T-helper 2 cell treated with Interferon-gamma antibody and Interleukin-4, amounts not matched to agents 5 μg/mL and 100 μg/mL, for 36 hours (primary cell): ENCODE measurements at regions not wholly inside any gene's neighbourhood (a gene's known extent, or its start where the extent isn't known, plus 50 kb on each side); places are given as distances from the start of the nearest gene placed in this dataset.
A peak's percentile ranks its signal among the peaks of the same experiment; 100 is the strongest.
"Not testable (repeated sequence)": the region's sequence is repeated elsewhere in the genome, so short reads cannot be mapped to it uniquely, and the experiment has no call there.

Experiments
- DNase-seq: peaks from one replicate; pipeline ENCODE4 v3.0.0; 2021; ENCODE audit warnings: low spot score
- H3K27ac Mint-ChIP-seq: one replicate; pipeline ENCODE4 v1.8.0; 2021; ENCODE audit warnings: mild to moderate bottlenecking, mixed read lengths
- H3K27me3 Mint-ChIP-seq: one replicate; pipeline ENCODE4 v1.8.0; 2021; ENCODE audit warnings: low read depth, mixed read lengths
- H3K36me3 Mint-ChIP-seq: one replicate; pipeline ENCODE4 v1.8.0; 2021; ENCODE audit warnings: low read depth, mixed read lengths
- H3K4me1 Mint-ChIP-seq: one replicate; pipeline ENCODE4 v1.8.0; 2021; ENCODE audit warnings: low read depth, mixed read lengths
- H3K4me3 Mint-ChIP-seq: one replicate; pipeline ENCODE4 v1.8.0; 2022; ENCODE audit warnings: mild to moderate bottlenecking, moderate library complexity, mixed read lengths
- H3K9me3 Mint-ChIP-seq: one replicate; pipeline ENCODE4 v1.8.0; 2021; ENCODE audit warnings: mixed read lengths

DNA sequence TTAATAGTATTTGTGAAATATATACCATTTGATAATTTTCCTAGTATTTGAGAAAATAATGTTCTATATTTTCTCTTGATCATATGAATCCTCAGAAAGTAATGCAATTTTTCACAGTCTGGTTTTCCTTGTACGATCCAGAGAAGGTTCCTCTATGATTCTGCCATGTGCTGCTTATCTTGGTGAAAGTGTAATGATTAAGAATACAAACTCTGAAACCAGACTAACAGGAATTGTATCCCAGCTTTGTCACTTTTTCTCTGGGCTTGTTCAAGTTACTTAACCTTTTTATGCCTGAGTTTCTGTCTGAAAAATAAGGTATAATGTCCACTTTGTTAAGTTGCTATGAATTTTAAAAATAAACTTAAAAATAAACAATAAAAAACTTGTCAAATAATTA lies 169.6 kb upstream of the ZNF804B start:
- Mint-ChIP-seq H3K9me3 (no peaks in the 10 kb centered on the region), H3K36me3 (no peaks in the 10 kb centered on the region)

DNA sequence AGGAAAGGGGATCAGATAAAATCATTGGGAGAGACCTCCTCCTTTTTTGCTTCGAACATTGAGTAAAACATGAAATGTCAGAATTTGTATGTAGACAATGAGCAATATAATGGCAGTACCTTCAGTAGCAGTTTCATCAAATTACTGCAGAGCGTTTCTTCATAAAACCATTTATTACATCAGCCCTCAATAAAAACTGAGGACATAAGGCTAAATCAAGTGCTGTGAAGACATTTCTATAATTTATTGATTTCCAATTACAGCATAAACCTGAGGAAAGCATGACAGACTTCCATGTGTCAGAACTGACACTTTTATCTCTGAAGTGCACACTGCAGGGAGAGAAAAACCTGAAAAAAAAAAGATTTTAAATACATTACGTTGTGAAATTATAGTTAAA lies 172.6 kb upstream of the ZNF804B start:
- no peak overlapping the region for H3K4me3 Mint-ChIP-seq
- H3K9me3 Mint-ChIP-seq, result no peaks in the 10 kb centered on the region
- H3K36me3 Mint-ChIP-seq, result no peaks in the 10 kb centered on the region
- H3K4me1 Mint-ChIP-seq, result no peaks in the 10 kb centered on the region
- no peaks in the 10 kb centered on the region for H3K27me3 Mint-ChIP-seq
- DNase-seq, result no peak
- H3K27ac Mint-ChIP-seq, result no peak overlapping the region

More for the DNA sequence above, 169.6 kb upstream of the ZNF804B start:
- Mint-ChIP-seq H3K4me1 (no peaks in the 10 kb centered on the region), H3K4me3 (no peak overlapping the region), H3K27me3 (no peaks in the 10 kb centered on the region), H3K27ac (no peak overlapping the region)
- no peak for DNase-seq

DNA sequence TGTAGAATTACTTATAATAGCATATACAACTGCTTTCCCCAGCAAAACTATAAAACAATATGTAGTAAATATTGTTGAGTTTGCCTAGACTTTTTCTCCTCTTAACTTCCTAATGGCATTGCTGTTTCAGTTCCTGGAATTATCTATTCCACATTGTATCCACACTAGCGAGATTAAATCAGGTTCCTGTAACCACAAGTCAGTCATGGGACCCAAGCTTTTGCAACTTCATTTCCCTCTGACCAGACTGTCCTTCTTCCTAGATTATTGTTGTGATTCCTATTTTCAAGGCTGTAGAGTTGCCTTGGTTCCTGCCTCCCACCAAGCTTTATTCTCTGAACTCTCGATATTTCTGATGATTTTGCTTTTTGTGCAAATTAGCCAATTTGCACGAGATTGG lies 173.3 kb upstream of the ZNF804B start:
- Mint-ChIP-seq H3K4me3 (no peak overlapping the region), H3K9me3 (no peaks in the 10 kb centered on the region), H3K4me1 (no peaks in the 10 kb centered on the region), H3K27ac (no peak overlapping the region), H3K36me3 (no peaks in the 10 kb centered on the region), H3K27me3 (no peaks in the 10 kb centered on the region)
- DNase-seq, result no peak

DNA sequence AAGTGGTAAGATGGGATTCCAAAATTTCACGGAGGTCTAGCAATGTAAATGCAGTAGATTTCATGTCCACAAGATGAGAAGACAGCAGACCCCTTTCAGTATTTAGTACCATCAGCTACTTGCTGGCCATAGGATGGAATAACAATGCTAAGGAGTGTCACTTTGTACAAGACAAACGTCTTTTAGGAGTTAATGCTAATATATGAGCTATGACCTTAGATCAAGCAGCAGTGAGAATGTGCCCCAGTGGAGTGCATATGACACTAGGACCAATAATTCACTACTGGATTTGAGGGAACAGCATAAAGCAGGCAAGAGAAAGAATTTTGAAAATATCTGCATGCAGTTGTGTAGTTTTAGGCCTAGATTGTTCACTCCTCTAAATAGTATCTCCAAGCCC lies 182.8 kb upstream of the ZNF804B start:
- Mint-ChIP-seq H3K27me3 (no peaks in the 10 kb centered on the region), H3K27ac (no peak overlapping the region)

DNA sequence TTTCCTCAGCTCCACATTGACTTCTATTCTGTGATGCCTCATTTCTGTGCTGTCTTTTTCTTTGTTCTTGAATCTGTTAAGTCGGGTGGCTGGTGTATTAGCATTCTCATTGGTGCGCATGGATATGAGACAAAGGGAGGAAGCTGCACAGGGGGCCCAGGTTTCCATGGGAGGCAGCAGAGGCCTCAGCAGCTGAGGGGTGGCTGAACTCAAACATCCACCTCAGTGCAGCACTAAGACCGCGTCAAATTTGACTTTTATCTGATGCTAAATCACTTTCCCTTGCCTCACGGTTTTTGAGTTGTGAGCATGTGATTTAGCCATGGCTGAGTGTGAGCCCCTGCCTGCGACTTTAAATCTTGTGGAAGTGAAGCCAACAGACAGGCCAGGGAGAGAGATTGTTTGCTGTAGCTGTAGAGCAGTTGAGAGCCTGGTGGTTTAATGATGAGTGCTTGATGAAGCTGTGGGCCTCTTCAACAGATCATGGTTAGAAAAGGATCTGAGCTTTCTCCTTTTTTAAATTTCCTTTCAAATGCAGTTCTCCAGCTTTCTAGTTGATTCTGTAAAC lies 193.3 kb upstream of the ZNF804B start:
- H3K27me3 Mint-ChIP-seq, result no peaks in the 10 kb centered on the region
- H3K36me3 Mint-ChIP-seq, result no peaks in the 10 kb centered on the region
- no peaks in the 10 kb centered on the region for H3K4me1 Mint-ChIP-seq
- H3K4me3 Mint-ChIP-seq, result no peak overlapping the region
- H3K9me3 Mint-ChIP-seq, result no peaks in the 10 kb centered on the region
- no peak for DNase-seq
- no peak overlapping the region for H3K27ac Mint-ChIP-seq

More for the DNA sequence above, 182.8 kb upstream of the ZNF804B start:
- H3K4me3 Mint-ChIP-seq, result no peak overlapping the region
- H3K36me3 Mint-ChIP-seq, result no peaks in the 10 kb centered on the region
- no peak for DNase-seq
- no peaks in the 10 kb centered on the region for H3K4me1 Mint-ChIP-seq
- H3K9me3 Mint-ChIP-seq, result no peaks in the 10 kb centered on the region

DNA sequence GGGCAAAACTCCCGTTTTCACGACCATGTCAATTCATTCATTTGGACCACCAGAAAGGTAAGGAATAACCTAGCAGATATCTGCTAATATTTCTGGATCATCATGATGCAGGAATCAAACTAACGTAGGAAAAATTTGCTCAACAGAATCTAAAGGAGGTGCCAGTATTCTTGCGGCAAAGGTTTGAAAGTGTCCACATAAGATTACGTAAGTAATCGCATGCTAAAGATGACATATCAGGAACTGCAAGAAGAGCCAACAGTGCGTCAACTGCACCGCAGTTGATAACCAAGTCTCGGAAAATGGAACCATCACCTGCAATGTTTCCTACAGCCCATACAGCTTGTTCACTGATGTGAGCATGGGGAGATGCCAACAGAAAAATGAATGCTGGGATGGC lies 194.1 kb upstream of the ZNF804B start:
- Mint-ChIP-seq H3K4me3 (no peak overlapping the region), H3K27me3 (no peaks in the 10 kb centered on the region), H3K27ac (no peak overlapping the region), H3K9me3 (no peaks in the 10 kb centered on the region), H3K36me3 (no peaks in the 10 kb centered on the region), H3K4me1 (no peaks in the 10 kb centered on the region)
- DNase-seq, result no peak

DNA sequence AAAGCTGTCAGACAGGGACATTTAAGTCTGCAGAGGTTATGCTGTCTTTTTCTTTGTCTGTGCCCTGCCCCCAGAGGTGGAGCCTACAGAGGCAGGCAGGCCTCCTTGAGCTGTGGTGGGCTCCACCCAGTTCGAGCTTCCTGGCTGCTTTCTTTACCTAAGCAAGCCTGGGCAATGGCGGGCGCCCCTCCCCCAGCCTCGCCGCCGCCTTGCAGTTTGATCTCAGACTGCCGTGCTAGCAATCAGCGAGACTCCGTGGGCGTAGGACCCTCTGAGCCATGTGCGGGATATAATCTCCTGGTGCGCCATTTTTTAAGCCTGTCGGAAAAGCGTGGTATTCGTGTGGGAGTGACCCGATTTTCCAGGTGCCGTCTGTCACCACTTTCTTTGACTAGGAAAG lies 203.1 kb upstream of the ZNF804B start:
- H3K27me3 Mint-ChIP-seq, H3K4me1 Mint-ChIP-seq, H3K9me3 Mint-ChIP-seq, DNase-seq, H3K36me3 Mint-ChIP-seq, H3K4me3 Mint-ChIP-seq, H3K27ac Mint-ChIP-seq: not testable (repeated sequence)

DNA sequence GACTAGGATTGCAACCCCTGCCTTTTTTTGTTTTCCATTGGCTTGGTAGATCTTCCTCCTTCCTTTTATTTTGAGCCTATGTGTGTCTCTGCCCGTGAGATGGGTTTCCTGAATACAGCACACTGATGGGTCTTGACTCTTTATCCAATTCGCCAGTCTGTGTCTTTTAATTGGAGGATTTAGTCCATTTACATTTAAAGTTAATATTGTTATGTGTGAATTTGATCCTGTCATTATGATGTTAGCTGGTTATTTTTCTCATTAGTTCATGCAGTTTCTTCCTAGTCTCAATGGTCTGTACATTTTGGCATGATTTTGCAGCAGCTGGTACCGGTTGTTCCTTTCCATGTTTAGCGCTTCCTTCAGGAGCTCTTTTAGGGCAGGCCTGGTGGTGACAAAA lies 204.7 kb upstream of the ZNF804B start:
- not testable (repeated sequence) for DNase-seq, H3K27me3 Mint-ChIP-seq, H3K4me1 Mint-ChIP-seq, H3K9me3 Mint-ChIP-seq, H3K36me3 Mint-ChIP-seq, H3K4me3 Mint-ChIP-seq, H3K27ac Mint-ChIP-seq

DNA sequence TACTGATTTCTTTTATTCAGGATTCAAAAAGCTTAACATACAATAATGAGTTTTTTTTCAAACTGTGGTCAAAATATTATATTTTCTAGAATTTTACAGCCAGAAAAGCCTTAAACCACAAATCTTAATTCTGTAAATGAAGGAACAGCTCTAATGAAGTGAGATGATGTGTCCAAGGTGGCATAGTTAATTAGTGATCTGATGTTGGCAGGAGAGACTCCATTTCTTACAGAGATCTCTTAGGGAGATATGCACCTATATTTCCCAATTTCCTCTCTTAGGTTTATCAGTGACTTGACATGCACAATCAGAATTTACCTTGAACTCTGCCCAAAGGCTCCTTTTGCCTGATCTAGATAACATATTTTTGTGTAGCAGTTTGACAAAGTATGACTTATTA lies 211.1 kb upstream of the ZNF804B start:
- H3K27me3 Mint-ChIP-seq, result no peaks in the 10 kb centered on the region
- no peak overlapping the region for H3K4me3 Mint-ChIP-seq
- H3K36me3 Mint-ChIP-seq, result no peaks in the 10 kb centered on the region
- H3K9me3 Mint-ChIP-seq, result peaks cover 4% of the 10 kb centered on the region
- H3K4me1 Mint-ChIP-seq, result no peaks in the 10 kb centered on the region
- H3K27ac Mint-ChIP-seq, result no peak overlapping the region
- DNase-seq, result no peak

DNA sequence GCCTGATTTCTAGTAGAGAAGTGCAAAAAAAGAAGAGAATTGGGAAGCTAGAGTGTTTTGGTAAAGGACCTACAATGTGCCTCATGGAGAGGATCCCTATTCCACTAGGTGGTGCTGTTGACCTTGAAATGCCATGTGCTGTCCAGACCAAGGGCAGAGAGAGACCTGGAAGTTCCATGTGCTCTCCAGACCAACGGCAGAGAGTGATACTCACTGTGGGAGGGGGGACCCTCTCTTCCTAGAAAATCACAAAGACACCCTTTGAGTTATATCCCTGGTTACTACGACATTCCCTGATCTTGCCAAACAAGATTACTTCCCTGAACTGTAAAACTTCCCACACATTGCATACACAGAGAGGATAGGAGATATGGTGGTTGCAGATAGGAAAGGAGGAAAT lies 212.7 kb upstream of the ZNF804B start:
- no peak overlapping the region for H3K27ac Mint-ChIP-seq
- no peaks in the 10 kb centered on the region for H3K4me1 Mint-ChIP-seq
- H3K27me3 Mint-ChIP-seq, result no peaks in the 10 kb centered on the region
- H3K4me3 Mint-ChIP-seq, result no peak overlapping the region
- DNase-seq, result peak; percentile 5
- H3K36me3 Mint-ChIP-seq, result no peaks in the 10 kb centered on the region
- H3K9me3 Mint-ChIP-seq, result peaks cover 4% of the 10 kb centered on the region

DNA sequence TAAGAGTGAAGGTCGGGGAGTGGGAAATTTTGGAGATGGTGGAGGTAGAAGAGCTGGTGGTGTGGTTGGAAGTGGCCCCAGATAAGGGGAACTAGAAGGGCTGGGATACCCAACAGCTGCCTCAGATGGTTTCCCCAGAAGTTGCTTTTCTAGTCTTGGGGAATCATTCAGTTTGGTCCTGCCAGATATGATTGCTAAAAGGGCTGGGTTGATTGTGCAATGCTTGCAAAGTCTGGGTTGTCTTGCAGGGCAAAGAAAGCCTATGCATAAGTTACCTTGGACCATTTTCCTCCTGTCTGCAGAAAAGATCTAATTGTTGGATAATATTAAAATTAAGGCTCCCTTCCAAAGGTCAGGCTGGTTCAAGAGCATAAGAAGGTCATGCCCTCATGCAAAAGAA lies 213.8 kb upstream of the ZNF804B start:
- H3K27ac Mint-ChIP-seq, result no peak overlapping the region
- peaks cover 4% of the 10 kb centered on the region for H3K9me3 Mint-ChIP-seq
- H3K27me3 Mint-ChIP-seq, result no peaks in the 10 kb centered on the region
- H3K36me3 Mint-ChIP-seq, result no peaks in the 10 kb centered on the region
- no peaks in the 10 kb centered on the region for H3K4me1 Mint-ChIP-seq
- no peak for DNase-seq
- no peak overlapping the region for H3K4me3 Mint-ChIP-seq

DNA sequence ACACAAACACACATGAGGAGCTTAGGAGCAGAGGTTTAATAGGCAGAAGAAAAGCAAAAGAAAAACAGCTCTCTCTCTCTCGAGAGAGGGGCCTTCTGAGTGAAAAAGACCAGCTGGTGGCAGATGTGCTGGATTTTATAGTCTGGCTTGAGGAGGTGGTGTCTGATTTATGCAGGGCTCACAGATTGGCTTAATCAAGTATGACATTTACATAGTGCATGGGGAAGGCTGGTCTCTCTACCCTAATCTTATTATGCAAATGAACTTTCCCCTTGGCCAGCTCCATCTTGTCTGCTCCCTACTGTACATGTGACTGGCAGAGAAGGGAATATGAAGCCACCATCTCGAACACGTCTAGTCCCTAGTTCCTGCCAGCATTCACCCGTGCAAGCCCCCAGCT lies 219.5 kb upstream of the ZNF804B start:
- DNase-seq, result no peak

DNA sequence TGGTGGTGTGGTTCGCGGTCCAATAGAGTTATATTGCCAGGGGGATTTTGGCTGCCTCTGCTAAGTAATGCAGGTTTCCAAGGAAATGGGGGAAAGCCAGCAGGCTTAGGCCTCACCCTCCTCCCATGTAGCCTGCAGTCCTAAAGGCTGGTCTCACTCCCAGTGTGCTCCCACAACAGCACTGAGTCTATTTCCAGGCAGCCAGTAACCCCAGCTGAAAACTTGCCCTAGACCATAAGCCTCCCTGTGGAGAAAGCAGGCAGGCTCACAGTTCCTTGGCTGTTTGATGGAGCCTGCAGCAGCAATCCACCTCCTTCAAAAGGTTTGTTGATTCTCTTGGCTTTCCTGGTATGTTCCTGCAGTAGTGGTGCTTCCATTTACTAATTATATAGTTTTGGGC lies 220.0 kb upstream of the ZNF804B start:
- Mint-ChIP-seq H3K4me1 (no peaks in the 10 kb centered on the region), H3K27ac (no peak overlapping the region), H3K27me3 (no peaks in the 10 kb centered on the region), H3K9me3 (no peaks in the 10 kb centered on the region), H3K4me3 (no peak overlapping the region), H3K36me3 (no peaks in the 10 kb centered on the region)
- DNase-seq, result no peak

More for the DNA sequence above, 219.5 kb upstream of the ZNF804B start:
- Mint-ChIP-seq H3K27ac (no peak overlapping the region), H3K36me3 (no peaks in the 10 kb centered on the region), H3K9me3 (no peaks in the 10 kb centered on the region), H3K27me3 (no peaks in the 10 kb centered on the region), H3K4me3 (no peak overlapping the region), H3K4me1 (no peaks in the 10 kb centered on the region)

DNA sequence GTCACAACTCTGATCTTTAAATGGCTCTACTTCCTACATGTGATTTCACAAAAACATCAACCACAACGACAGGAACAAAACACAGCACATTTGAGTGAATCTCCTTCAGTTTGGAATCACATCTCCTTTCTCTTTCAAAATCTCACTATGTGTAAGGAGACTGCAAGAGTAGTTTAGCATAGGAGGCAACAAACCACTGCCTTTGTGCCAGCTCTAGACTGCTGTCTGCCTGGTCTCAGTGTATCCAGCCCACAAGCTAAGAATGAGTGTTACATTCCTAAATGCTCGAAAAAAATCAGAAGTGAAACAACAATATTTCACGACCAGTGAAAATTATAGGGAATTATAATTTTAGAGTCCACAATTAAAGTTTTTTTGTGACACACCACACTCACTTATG lies 217.0 kb upstream of the STEAP4 start:
- H3K27me3 Mint-ChIP-seq, result no peaks in the 10 kb centered on the region
- no peaks in the 10 kb centered on the region for H3K36me3 Mint-ChIP-seq
- H3K27ac Mint-ChIP-seq, result no peak overlapping the region
- no peak overlapping the region for H3K4me3 Mint-ChIP-seq
- DNase-seq, result no peak
- no peaks in the 10 kb centered on the region for H3K9me3 Mint-ChIP-seq
- H3K4me1 Mint-ChIP-seq, result no peaks in the 10 kb centered on the region

DNA sequence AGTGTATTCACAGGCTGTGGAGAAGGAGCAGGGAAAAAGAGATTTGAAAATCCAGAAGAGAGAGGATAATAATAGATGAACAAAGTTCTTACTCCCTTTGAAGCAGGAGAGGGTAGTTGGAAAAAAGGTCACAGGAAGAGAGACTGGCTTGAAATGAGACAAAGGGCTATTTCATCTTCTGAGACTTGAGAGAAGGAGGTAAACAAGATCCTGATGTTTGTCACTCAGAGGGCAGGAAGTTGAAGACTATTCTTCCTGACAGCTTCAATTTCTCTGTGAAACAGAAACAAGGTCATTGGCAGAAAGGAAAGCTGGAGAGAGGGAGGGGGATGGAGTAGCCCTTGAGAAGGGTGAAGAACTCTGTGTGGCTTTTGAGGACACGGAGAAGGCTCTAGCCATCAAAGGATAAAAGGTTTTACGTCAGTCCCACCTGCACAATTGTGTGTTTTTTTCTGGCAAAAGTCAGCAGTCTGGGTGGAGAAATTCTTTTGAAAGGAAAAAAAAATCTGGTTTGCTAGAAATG lies 216.1 kb upstream of the STEAP4 start:
- Mint-ChIP-seq H3K4me1 (no peaks in the 10 kb centered on the region), H3K36me3 (no peaks in the 10 kb centered on the region), H3K27me3 (no peaks in the 10 kb centered on the region), H3K9me3 (no peaks in the 10 kb centered on the region), H3K4me3 (no peak overlapping the region), H3K27ac (no peak overlapping the region)
- no peak for DNase-seq
